GM19452 (cell line): ENCODE measurements at regions not wholly inside any gene's neighbourhood (a gene's known extent, or its start where the extent isn't known, plus 50 kb on each side); places are given as distances from the start of the nearest gene placed in this dataset.
A peak's percentile ranks its signal among the peaks of the same experiment; 100 is the strongest.

Experiments used
- ATAC-seq: cut with Tn5 transposase; IDR thresholded peaks from one replicate; pipeline ENCODE4 v1.9.1; 2021; ENCODE audit not compliant: unreplicated experiment

DNA sequence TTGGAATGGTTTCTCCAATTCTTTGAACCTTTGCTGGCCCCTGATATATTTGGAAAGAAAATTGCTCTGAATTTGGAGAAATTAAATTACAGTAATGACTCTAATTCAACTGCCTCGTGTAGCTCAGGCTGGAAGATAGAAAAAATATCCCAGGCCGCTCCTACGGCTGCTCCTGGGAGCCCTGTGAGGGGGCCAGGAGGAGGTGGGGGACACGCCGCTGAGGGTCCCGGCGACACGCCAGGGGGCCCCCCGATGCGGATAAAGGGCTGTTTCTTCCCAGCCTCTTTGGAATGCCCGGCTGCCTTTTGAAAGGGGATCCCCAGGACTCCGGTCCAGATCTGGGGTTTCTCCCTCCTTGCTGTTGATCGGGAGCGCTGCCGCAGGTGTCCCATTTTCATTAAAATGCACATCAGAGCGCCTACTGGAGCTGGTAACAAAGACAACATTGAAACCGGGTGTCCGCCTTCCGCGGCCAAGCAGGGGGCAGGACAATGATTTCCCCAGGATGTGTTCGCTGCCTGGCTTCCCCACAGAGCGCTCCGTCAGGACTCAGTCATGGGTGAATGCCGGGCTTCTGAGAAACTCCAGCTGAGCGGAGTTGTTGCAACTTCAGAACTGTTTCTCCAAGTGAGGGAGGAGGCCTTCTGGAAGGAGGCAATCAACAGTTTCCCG lies 200.1 kb upstream of the KBTBD8 start:
- ATAC-seq, result no peak

DNA sequence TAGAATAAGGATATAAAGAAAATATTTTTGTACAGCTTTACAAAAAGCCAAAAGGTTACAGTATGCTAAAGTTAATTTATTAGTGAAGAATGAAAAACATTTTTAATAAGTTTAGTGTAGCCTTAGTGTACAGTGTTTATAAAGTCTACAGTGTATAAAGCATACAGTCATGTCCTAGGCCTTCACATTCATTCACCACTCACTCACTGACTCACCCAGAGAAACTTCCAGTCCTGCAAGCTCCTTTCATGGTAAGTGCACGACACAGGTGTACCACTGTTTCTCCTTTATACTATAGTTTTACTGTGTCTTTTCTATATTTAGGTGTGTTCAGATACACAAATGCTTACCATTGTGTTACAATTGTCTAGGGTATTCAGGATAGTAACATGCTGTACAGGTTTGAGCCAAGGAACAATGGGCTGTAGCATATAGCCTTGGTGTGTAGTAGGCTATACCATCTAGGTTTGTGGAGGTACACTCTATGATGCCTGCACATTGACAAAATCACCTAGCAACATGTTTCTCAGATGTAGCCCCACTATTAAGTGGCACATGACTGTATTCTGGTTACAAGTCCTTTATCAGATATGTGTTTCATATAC lies 197.1 kb upstream of the KBTBD8 start:
- no peak for ATAC-seq

DNA sequence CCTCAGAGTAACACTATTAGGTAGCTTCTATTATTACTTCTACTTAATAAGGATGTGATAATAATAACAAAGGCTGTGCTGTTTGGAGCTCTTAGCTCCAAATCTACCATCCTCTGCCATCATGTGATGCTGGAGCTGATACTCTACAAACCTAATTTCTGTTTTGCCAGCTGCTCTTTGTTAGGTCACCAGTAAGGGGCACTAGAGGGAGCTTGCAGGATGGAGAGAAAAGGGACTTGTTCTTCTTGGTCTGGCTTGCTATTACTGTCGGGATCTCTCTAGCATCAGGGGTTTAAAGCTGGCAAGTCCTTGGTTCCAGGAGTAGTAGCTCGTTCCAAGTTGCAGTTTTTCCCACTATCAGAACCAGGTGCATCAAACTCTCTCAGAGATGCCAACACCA lies 194.9 kb upstream of the KBTBD8 start:
- ATAC-seq, result no peak

DNA sequence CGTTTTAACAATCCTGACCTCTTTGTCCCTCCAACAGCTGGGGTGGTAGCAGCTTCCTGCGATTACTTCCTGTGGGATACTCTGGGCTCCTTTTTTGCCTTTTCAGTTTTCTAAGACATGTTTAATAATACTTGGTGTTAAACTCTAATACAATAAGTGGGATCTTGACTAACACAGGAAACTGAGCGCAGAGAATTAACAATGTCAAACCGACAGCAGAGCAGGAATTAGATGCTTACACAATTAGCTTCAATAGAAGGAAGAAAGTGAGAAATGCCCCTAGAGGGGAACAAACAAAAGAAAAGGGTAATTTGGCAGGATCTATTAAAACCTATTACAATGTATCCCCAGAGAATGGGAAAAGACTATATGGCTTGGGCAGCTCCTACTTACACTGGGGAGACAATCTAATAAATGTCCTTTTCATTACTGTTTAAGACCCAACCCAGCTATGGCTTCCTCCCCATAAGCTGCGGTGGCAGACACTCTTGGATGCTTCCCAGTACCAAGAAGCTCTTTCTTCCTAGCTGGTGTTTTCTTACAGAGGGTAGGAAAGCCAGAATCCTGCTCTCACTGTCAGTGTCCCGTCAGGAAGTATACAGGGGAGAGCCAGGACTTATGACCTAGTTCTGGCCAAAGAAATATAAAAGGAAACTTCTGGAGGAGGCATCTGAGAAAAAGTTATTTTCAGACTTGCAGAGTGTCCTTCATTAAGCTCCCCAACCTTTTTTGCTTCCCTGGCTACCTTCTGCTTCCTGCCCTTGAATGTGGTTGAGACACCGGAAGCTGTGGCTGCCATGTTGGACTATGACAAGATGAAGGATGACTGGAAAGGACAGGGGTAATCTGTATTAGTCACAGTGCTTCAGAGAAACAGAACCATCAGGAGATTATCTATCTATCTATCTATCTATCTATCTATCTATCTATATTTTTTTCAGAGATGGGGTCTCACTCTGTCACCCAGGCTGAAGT lies 194.1 kb upstream of the KBTBD8 start:
- no peak for ATAC-seq

DNA sequence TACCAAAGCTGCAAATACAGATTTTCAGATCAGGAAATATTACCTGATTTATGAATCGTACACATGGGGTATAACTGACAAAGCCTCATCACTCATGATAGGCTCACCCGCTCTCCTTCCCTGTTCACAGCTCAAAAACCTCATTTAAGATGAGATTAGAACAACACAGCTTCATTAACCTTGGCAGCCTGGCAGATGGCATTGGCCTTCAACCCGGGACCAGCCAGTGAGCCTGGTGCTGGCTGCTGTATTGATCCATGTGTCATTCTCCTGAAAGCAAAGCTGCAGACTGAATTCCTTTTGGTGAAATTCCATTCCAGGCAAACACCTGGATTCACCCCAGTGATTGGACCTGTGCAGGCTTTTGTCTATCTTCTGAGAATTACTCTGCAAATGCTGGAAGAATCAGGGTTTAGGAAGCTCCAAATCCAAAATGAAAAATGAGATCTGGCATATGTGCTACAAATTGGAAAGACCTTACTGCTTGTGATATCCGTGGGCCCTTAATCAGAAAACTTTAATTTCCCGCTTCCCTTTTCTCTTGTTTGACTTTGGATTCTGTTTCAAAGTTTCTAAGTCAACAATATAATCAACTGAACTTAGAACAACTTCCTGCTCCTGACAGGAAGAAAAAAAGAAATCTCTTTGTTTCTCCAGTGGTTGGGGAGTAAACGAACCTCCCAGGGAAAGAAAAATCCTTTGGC lies 189.1 kb upstream of the KBTBD8 start:
- no peak for ATAC-seq

DNA sequence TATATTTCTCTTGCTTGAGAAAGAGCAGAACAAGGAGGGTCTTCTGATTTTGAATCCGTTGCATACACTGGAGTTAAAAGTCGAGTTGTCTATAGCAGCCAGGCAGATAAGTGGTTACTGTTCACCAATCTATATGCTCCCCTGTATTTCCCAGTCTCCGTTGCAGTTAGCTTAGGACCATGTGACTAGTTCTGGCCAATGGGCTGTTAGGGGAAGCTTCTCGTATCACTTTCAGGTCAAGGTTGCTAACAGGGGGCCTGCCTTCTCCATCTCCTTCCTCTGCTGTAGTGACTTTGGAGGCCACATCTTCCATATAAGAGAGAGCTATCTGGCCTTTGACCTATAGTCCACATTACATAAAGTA lies 188.5 kb upstream of the KBTBD8 start:
- no peak for ATAC-seq

DNA sequence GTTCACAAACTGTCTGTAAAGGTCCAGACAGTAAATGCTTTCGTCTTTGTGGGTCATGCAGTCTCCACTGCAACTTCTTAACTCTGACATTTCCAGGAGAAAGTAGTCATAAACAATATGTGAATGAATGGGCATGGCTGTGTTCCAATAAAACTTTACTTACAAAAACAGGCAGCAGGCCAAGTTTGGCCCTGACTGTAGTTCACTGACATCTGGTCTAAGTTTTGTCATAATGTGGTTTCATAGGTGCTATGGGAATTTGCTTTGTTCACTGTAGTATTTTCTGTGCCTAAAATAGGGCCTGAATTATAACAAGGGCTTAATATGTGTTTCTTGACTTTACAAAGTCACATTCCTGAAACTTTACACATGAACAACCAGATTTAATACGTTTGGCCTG lies 186.0 kb upstream of the KBTBD8 start:
- no peak for ATAC-seq

DNA sequence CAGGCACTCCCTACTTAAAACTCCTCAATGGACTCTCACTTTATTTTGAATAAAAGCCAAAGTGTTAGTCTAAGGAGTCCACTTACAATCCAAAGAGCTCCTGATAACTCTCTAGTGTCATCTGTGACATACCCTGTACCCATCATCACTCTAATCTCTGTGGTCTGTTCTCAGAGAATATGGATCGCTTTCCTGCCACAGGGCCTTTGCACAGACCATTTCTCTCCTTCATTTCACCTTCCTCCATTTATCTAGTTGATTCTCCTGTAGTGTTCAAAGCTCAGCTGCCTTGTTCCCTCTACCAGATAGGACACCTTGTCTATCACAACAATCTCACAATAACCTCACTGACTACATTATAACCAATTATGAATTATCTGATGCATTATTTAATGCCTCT lies 185.4 kb upstream of the KBTBD8 start:
- ATAC-seq, result no peak

DNA sequence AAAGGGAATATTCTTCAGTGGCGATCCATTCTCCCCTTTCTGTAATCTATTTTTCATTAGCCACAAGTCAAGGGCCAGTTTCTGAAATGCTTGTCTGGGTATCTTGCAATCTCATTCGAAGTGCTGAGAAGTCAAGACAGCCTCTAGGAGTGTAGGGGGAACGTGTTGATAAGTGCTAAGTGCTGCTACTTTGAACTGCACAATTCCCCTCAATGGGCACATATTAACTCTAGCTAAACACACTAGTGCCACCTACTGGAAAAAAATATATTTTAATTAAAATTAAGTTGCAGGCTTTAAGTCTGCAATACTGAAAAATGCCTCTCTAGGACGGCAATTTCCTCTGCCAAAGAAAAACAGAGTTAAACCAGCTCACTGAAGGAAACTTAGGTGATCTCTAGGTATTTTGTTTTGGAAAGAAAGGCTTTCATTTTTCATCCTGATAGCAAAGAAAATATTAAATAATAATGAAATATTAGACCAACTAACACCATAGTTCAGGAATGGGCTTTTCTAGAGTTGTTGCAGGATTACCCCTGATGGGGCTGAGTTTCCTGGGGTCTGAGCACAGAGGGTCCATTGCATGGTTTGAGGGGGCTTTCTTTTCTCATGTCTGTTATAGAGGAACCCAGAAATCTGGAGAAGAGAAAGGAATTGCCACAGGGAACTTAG lies 181.9 kb upstream of the KBTBD8 start:
- ATAC-seq, result no peak

DNA sequence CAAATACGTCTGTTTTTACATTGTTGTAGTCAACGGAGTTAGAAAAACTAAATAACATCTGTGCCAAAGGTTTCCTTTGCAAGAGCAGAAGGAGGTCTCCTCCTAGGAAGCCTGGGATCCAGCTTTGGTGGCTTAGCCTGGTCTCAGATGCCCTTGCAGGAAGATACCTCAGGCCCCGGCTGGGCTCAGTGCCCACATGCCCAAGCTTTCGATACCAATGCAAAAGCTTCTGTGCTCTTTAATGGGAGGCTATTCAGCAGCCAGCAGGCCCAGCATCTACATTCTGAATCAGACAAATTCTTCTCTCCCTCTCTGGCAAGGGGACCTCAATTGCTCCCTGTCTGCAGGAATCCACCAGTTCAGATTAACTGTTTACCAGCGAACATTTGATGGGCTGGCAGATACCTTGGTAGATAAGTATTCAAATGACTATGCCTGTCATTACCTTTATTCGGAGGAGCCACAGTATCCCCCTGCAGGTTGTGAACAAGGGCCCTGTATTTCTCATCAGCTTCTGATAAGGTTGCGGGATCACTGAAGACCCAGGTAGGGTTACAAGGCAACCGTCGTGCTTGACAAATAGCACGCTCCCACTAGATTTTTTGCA lies 180.1 kb upstream of the KBTBD8 start:
- no peak for ATAC-seq

DNA sequence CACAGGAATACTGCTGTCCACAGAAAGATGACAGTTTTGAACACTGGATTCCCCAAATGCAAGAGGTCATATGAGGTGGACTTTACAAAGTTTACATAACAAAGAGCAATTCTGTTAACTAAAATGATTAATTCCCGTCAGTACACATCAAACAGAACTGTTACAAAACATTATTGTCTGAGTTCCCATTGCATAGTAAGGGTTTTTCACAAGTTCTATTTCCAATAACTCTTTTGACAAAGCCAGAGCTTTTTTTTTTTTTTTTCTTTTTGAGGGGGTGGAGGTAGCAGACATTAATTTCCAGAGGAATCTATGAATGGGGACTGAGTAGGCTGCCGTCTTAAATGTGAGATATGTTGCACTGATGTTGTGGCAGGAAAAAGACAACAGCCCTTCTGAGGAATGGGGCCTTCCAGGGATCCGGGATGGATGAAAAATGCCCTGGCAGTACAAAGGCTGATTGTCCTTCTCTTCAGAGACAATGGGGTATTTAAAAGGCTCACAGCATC lies 178.1 kb upstream of the KBTBD8 start:
- no peak for ATAC-seq

DNA sequence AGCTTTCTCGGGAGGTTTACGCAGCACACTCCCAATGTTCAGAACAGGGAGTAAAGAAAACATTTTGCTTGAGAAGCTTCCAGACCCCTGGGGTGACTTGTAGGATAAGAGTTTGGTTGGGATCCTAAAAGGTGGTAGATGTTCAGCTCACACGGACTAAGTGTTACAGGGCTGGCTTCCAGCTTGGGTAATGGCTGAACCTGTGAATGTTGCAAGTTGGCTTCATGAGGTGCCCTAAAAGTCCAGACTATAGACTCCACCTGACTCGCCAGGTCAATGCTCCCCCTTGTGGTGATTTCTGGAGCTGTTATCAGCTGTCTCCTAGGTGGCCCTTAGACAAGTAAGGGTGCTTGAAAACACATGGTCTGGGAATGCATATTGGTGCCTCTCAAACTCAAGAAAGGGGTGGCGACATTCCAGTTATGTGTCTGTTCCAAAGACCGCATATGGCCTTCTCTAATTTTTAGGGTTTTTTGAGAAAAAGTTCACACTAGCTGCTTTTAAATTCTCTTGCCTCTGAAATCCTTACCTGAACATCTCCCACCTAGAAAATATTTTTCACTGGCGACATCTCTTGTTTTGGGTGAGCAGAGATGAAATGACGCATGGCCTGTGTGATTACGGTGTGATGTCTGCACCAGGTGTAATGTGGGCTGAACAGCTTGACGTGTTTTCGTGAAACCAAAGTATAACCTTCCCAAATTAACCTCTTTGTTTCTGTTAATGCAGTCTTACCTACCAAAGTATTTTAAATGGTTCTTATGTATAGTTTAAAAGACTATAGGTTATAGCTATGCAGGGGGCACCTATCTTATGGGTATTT lies 175.7 kb upstream of the KBTBD8 start:
- ATAC-seq, result peak; percentile 92

DNA sequence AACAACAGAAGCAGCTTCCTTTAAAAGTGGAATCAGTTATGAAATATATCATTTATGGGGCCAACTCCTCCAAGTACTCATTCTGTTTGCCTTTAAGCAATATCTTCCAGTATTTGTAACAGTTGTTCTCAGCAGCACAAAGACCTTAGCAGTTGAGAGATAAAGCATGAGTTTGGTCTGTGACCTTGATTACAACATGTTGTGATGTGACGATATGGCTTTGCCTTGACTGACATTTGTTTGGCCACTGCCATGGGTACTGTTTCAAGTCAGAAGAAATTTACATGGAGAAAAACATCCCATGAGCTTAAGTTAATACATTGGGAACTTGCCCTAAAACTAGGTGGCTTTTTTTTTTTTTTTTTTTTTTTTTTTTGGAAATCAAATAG lies 175.1 kb upstream of the KBTBD8 start:
- ATAC-seq, result no peak

DNA sequence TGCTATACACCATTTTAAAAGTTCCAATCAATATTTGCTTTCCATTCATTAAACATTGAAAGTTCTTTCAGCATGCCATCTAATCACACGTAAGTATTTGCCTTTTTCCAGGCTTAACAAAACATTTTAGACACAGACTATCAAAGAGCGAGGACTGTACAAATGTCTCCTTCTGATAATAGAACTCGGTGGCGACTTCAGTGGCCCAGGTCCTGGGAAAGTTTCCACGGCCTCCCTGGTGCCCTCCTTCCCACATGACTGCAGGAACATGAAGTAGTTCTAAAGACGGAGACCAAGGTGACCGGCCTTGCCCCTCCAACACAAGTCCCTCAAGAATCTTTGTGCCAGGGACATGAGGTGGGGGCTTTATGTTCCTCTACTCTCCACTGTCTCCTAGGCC lies 174.6 kb upstream of the KBTBD8 start:
- no peak for ATAC-seq

DNA sequence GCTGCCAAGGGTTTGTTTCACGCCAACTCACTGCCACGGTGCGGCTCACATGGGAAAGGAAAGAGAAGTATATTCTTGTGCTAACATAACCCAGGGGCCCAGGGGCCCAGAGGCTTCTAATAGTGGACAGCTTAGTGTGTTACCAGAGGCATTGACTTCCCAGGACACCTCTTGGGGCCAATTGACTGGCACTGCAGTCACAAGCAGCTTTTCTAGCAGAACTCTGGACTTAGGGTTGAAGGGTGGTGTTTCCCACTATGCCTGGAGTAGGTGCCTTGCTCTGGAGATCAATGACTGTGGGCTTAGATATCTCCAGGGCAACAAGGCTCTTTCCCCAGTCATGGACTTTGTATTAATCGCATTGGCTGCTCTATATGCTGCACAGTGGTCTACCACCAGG lies 172.7 kb upstream of the KBTBD8 start:
- ATAC-seq, result no peak

DNA sequence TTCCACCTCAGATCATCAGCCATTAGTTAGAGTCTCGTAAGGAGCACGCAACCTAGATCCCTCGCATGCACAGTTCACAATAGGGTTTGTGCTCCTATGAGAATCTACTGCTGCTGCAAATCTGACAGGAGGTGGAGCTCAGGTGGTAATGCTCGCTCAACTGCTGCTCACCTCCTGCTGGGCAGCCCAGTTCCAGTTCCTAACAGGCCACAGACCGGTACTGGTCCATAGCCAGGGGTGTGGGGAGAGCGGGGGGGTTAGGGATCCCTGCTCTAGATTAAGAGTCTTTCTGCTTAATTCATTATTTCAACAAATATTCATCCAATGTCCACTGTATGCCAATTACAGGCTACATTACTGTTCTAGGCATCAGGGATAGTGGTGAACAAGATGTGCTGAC lies 170.4 kb upstream of the KBTBD8 start:
- no peak for ATAC-seq

DNA sequence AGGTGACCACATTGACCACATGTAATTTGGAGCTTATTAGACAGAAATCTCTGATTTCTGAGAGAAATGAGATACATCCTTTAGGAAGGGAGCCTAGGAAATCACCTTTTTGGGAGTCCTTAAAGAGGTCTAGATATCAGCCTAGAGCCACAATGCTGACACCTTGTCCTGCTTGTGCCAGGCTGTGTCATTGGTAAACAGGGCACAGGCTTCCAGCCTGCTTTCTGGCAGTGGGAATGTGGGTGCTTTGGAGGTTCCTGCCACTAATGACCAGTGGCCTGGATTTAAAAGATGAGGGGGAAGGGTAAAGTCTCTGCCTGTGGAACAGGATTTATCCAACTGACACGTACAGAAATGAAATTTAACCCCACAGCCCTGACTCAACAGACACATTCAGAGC lies 169.8 kb upstream of the KBTBD8 start:
- no peak for ATAC-seq

DNA sequence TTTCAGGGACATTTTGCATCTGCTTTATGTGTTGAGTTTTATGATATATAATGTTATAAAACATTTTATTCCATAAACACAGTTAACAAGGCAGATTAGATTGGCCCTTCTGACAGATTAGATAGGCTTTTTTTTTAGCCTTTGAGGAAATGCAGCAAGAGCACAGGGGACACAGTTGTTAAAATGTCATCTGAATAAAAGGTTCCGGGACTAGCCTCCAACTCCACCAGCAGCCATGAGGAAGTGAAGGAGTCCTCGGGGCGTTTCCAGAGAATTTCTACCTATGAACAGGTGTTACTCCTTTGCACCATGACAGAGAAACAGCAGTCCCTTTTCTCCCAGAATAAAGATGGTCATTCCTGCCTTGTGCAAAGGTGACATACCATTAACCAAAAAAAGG lies 167.8 kb upstream of the KBTBD8 start:
- ATAC-seq, result no peak

DNA sequence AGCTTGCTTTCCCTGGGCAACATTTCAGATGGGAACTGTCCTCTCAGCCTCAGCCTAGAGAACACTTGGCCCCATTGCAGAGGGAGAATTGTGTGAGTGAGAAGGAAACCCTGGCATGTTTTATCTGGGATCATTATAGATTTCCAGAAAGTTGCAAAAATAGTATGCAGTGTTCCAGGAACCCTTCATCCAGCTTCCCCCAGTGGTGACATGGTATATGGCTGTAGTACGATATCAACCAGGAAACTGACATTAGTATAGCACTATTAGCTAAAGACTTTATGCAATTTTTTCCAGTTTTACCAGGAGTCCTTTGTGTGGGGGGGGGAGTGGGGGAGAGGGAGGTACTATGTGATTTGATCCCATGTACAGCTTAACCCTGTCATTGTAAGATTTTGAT lies 166.2 kb upstream of the KBTBD8 start:
- ATAC-seq, result no peak
